A673 (cell line): ENCODE measurements at regions not wholly inside any gene's neighbourhood (a gene's known extent, or its start where the extent isn't known, plus 50 kb on each side); places are given as distances from the start of the nearest gene placed in this dataset.

Experiments
- CTCF ChIP-seq: fragments of 300-800, 200-600 bp; sonication (generic); conservative IDR thresholded peaks from 2 replicates; pipeline ENCODE4 v1.5.1; 2017; ENCODE audit warnings: low read depth, mild to moderate bottlenecking, antibody characterized with exemption, low read length, moderate library complexity, mixed read lengths
- EZH2 ChIP-seq: fragments of 200-600 bp; sonication (generic); IDR thresholded peaks from 2 replicates; pipeline ENCODE4 v1.6.1; 2017; ENCODE audit warnings: borderline replicate concordance, low read depth, mild to moderate bottlenecking, mixed read lengths, antibody characterized with exemption, low read length; ENCODE audit not compliant: poor library complexity, severe bottlenecking

GRCh38 chr5:121315786-121316185 is 535.9 kb upstream of the FTMT start:
- no peak for TF ChIP-seq CTCF
- no peak for TF ChIP-seq EZH2
